HCT116 (cell line): ENCODE measurements at regions not wholly inside any gene's neighbourhood (a gene's known extent, or its start where the extent isn't known, plus 50 kb on each side); places are given as distances from the start of the nearest gene placed in this dataset.

Experiments used
- ATAC-seq: fragments of 200-7000 bp; cut with Tn5 transposase; 2 replicates; pipeline ENCODE4 v1.9.1; 2020; ENCODE audit warnings: mild to moderate bottlenecking, moderate library complexity
- BruUV-seq: library from RNA; stranded (reverse); fragments of 400-500 nt; replicated peaks from 2 replicates; lab custom pipeline; 2021; lab: Mats Ljungman, UMichigan
- CTCF ChIA-PET: fragments of 300-600 bp; sonication (Branson Sonifier 250); formaldehyde crosslinking; loops from one replicate; lab custom pipeline; 2021; ENCODE audit warnings: antibody characterized with exemption; lab: Charles Lee
- POLR2A ChIA-PET: fragments of 300-600, 350-600 bp; sonication (Branson Sonifier 250); formaldehyde crosslinking; loops from one replicate; lab custom pipeline; 2021; ENCODE audit warnings: antibody characterized with exemption; lab: Charles Lee
- RAD21 ChIA-PET, 2 experiments: fragments of 300-600 bp; sonication (Branson Sonifier 250); formaldehyde crosslinking; loops; one replicate each; lab custom pipeline; 2023; ENCODE audit warnings: low total read pairs in 2 of 2; ENCODE audit not compliant: uncharacterized antibody in 2 of 2, unreplicated experiment in 2 of 2, low non-redundant PET in 1 of 2; lab: Charles Lee
- DNase-seq: peaks from one replicate; pipeline ENCODE4 v3.0.0-alpha.2; 2010; ENCODE audit warnings: low read depth, low spot score
- H2AFZ ChIP-seq: fragments of 200-600 bp; shearing (Covaris generic), sonication (generic); 2 replicates; pipeline ENCODE4 v1.6.1; 2017; ENCODE audit warnings: low read depth, mixed run types, mixed read lengths, antibody characterized with exemption, low read length; ENCODE audit not compliant: poor library complexity, severe bottlenecking
- H3K27ac ChIP-seq: 2 replicates; pipeline ENCODE4 v1.5.1; 2012; ENCODE audit warnings: low read depth, low read length
- H3K27me3 ChIP-seq: fragments of 200-600 bp; sonication (generic); 2 replicates; pipeline ENCODE4 v1.6.1; 2016; ENCODE audit warnings: mixed run types, low read length, mixed read lengths; ENCODE audit not compliant: insufficient read depth
- H3K36me3 ChIP-seq, 2 experiments: fragments of 200-500 bp in 1 of 2; fragments of 200-600 bp in 1 of 2; sonication (Bioruptor generic) in 1 of 2; sonication (generic) in 1 of 2; 2 replicates each; pipeline versions ENCODE4 v1.5.1 to v1.6.1; 2014 to 2016; ENCODE audit warnings: low read length in 2 of 2, inconsistent platforms in 1 of 2, mixed read lengths in 1 of 2, mixed run types in 1 of 2; ENCODE audit not compliant: insufficient read depth in 2 of 2, control insufficient read depth in 1 of 2
- H3K4me1 ChIP-seq, 2 experiments: fragments of 200-600 bp in 1 of 2; sonication (generic) in 1 of 2; 2 replicates each; pipeline versions ENCODE4 v1.5.1 to v1.6.1; 2012 to 2017; ENCODE audit warnings: low read length in 2 of 2, inconsistent platforms in 1 of 2, mild to moderate bottlenecking in 1 of 2, mixed read lengths in 1 of 2, mixed run types in 1 of 2, moderate library complexity in 1 of 2; ENCODE audit not compliant: insufficient read depth in 2 of 2, control insufficient read depth in 1 of 2
- H3K4me2 ChIP-seq: fragments of 200-600 bp; sonication (generic); 2 replicates; pipeline ENCODE4 v1.6.1; 2017; ENCODE audit warnings: mixed run types, low read length, mixed read lengths
- H3K4me3 ChIP-seq, 2 experiments: fragments of 200-600 bp in 1 of 2; sonication (generic) in 1 of 2; replicated peaks in 1 of 2; 2 replicates each; pipeline ENCODE4 v1.5.1; 2011 to 2016; ENCODE audit warnings: low read length in 2 of 2, control low read depth in 1 of 2, low read depth in 1 of 2, mild to moderate bottlenecking in 1 of 2, mixed read lengths in 1 of 2, mixed run types in 1 of 2
- H3K79me2 ChIP-seq: fragments of 200-600 bp; sonication (generic); 2 replicates; pipeline ENCODE4 v1.6.1; 2017; ENCODE audit warnings: mild to moderate bottlenecking, mixed run types, low read length, moderate library complexity, mixed read lengths; ENCODE audit not compliant: insufficient read depth
- H3K9ac ChIP-seq: fragments of 200-600 bp; sonication (generic); 2 replicates; pipeline ENCODE4 v1.6.1; 2016; ENCODE audit warnings: low read length, mixed read lengths
- H3K9me2 ChIP-seq: fragments of 200-600 bp; sonication (generic), shearing (Covaris generic); 2 replicates; pipeline ENCODE4 v1.6.1; 2017; ENCODE audit warnings: mixed run types, mild to moderate bottlenecking, moderate library complexity; ENCODE audit not compliant: insufficient read depth
- H3K9me3 ChIP-seq, 2 experiments: fragments of 200-500 bp in 1 of 2; fragments of 200-600 bp in 1 of 2; sonication (Bioruptor generic) in 1 of 2; sonication (generic) in 1 of 2; 2 replicates each; pipeline ENCODE4 v1.6.1; 2014 to 2017; ENCODE audit warnings: low read length in 2 of 2, mixed read lengths in 2 of 2, inconsistent platforms in 1 of 2, low read depth in 1 of 2, mild to moderate bottlenecking in 1 of 2, mixed run types in 1 of 2, moderate library complexity in 1 of 2; ENCODE audit not compliant: control insufficient read depth in 1 of 2, insufficient read depth in 1 of 2
- H4K20me1 ChIP-seq: fragments of 200-600 bp; sonication (generic), shearing (Covaris generic); 2 replicates; pipeline ENCODE4 v1.6.1; 2017; ENCODE audit warnings: mixed run types, mild to moderate bottlenecking, moderate library complexity; ENCODE audit not compliant: insufficient read depth
- CBX3 ChIP-seq: IDR thresholded peaks from 2 replicates; pipeline ENCODE4 v1.6.1; 2012; ENCODE audit warnings: low read depth
- CEBPB ChIP-seq: IDR thresholded peaks from 2 replicates; pipeline ENCODE4 v1.6.1; 2012; ENCODE audit warnings: low read depth
- CTCF ChIP-seq, 3 experiments: fragments of 200-600 bp in 1 of 3; sonication (generic) in 1 of 3; IDR thresholded peaks in 2 of 3; conservative IDR thresholded peaks in 1 of 3; 2 replicates each; pipeline ENCODE4 v1.5.1; 2012 to 2017; ENCODE audit warnings: low read depth in 2 of 3, low read length in 2 of 3, antibody characterized with exemption in 1 of 3, borderline replicate concordance in 1 of 3, control low read depth in 1 of 3, mild to moderate bottlenecking in 1 of 3, mixed read lengths in 1 of 3, mixed run types in 1 of 3, moderate library complexity in 1 of 3; ENCODE audit not compliant: insufficient read depth in 1 of 3
- EGR1 ChIP-seq: IDR thresholded peaks from 2 replicates; pipeline ENCODE4 v1.6.1; 2012; ENCODE audit warnings: low read depth
- ELF1 ChIP-seq: IDR thresholded peaks from 2 replicates; pipeline ENCODE4 v1.6.1; 2012; ENCODE audit warnings: low read depth, borderline replicate concordance
- EZH2 ChIP-seq: fragments of 200-600 bp; sonication (generic); IDR thresholded peaks from 2 replicates; pipeline ENCODE4 v1.6.1; 2017; ENCODE audit warnings: antibody characterized with exemption, mixed run types
- EZH2phosphoT487 ChIP-seq: fragments of 200-600 bp; IDR thresholded peaks from 2 replicates; pipeline ENCODE4 v1.6.1; 2018; ENCODE audit warnings: antibody characterized with exemption, borderline replicate concordance
- FOSL1 ChIP-seq: IDR thresholded peaks from 2 replicates; pipeline ENCODE4 v1.6.1; 2012; ENCODE audit warnings: low read depth
- POLR2A ChIP-seq: IDR thresholded peaks from 2 replicates; pipeline ENCODE4 v1.7.0; 2011; ENCODE audit warnings: borderline replicate concordance; ENCODE audit not compliant: insufficient read depth, insufficient read length; ENCODE audit errors: extremely low read depth
- POLR2AphosphoS5 ChIP-seq: IDR thresholded peaks from 2 replicates; pipeline ENCODE4 v1.6.1; 2011; ENCODE audit warnings: mild to moderate bottlenecking, low read depth, low read length, moderate library complexity
- RAD21 ChIP-seq: IDR thresholded peaks from 2 replicates; pipeline ENCODE4 v1.6.1; 2012; ENCODE audit warnings: low read depth, mild to moderate bottlenecking
- SP1 ChIP-seq: IDR thresholded peaks from 2 replicates; pipeline ENCODE4 v1.6.1; 2012; ENCODE audit warnings: low read depth
- TCF7L2 ChIP-seq: IDR thresholded peaks from 2 replicates; pipeline ENCODE4 v1.7.0; 2011; ENCODE audit warnings: borderline replicate concordance, inconsistent platforms; ENCODE audit not compliant: insufficient read depth, insufficient read length; ENCODE audit errors: extremely low read depth
- YY1 ChIP-seq: IDR thresholded peaks from 2 replicates; pipeline ENCODE4 v1.6.1; 2011; ENCODE audit warnings: low read length, low read depth, moderate library complexity, mild to moderate bottlenecking; ENCODE audit not compliant: insufficient replicate concordance; ENCODE audit errors: extremely low read depth
- ZBTB33 ChIP-seq: IDR thresholded peaks from 2 replicates; pipeline ENCODE4 v1.6.1; 2011; ENCODE audit warnings: mild to moderate bottlenecking, low read length, moderate library complexity; ENCODE audit not compliant: insufficient replicate concordance; ENCODE audit errors: extremely low read depth
- ZFX ChIP-seq: fragments of 450-650 bp; IDR thresholded peaks from 2 replicates; pipeline ENCODE4 v1.6.1; 2017
- intact Hi-C: fragments of 100-400 bp; cut with micrococcal nuclease; formaldehyde crosslinking; loops from 2 replicates; pipeline ENCODE4 v1.10.0; 2022

GRCh38 chr5:10898514-10898913 is 137.5 kb upstream of the DAP start:
- H3K9ac ChIP-seq: no peak overlapping the region
- H3K79me2 ChIP-seq: no peaks in the 10 kb centered on the region
- no peak overlapping the region for H3K4me3 ChIP-seq
- CTCF ChIA-PET: no interaction called here
- H3K27me3 ChIP-seq: peaks cover 16% of the 10 kb centered on the region; the same call in 1 of the 2 replicates
- BruUV-seq: no TSS peak
- no peak overlapping the region for H2AFZ ChIP-seq
- POLR2A ChIA-PET: no interaction called here
- no peak for TF ChIP-seq YY1
- TF ChIP-seq EZH2phosphoT487: no peak
- TF ChIP-seq TCF7L2: no peak
- no peak for TF ChIP-seq CBX3
- TF ChIP-seq POLR2AphosphoS5: no peak
- TF ChIP-seq EGR1: no peak
- no peak for TF ChIP-seq CEBPB
- no peak for TF ChIP-seq ZFX
- no peak for TF ChIP-seq CTCF (IDR thresholded peaks at IDR 0.05 in 2 of 3, conservative IDR thresholded peaks at IDR 0.05 in 1 of 3; ENCODE audit: borderline replicate concordance in 1 of 3, insufficient read depth in 1 of 3, low read depth in 2 of 3, low read length in 2 of 3)
- TF ChIP-seq, all 23 proteins: peak for 0
- no peak overlapping the region for H3K27ac ChIP-seq
- H3K9me2 ChIP-seq: no peaks in the 10 kb centered on the region
- H3K36me3 ChIP-seq: no peaks in the 10 kb centered on the region
- no peaks in the 10 kb centered on the region for H4K20me1 ChIP-seq
- DNase-seq (no peak), ATAC-seq (no peak)
- RAD21 ChIA-PET: no interaction called here
- intact Hi-C loops: no loop called here
- H3K9me3 ChIP-seq: no peaks in the 10 kb centered on the region
- H3K4me1 ChIP-seq: no peaks in the 10 kb centered on the region; a peak in 1 of 4 replicates
- H3K4me2 ChIP-seq: no peak overlapping the region

- Histone ChIP-seq H3K36me3 (no peaks in the 10 kb centered on the region), H3K9ac (no peak overlapping the region), H3K27me3 (peaks cover 7% of the 10 kb centered on the region; the same call in 1 of the 2 replicates), H3K4me2 (no peak overlapping the region), H3K4me3 (no peak overlapping the region), H4K20me1 (no peaks in the 10 kb centered on the region), H2AFZ (no peak overlapping the region), H3K27ac (no peak overlapping the region), H3K79me2 (no peaks in the 10 kb centered on the region), H3K9me3 (no peaks in the 10 kb centered on the region), H3K9me2 (no peaks in the 10 kb centered on the region), H3K4me1 (no peaks in the 10 kb centered on the region)
- ChIA-PET CTCF (no interaction called here), POLR2A (no interaction called here), RAD21 (no interaction called here)
- BruUV-seq: no TSS peak
- DNase-seq: no peak
- ATAC-seq: no peak
- intact Hi-C loops: no loop called here
- TF ChIP-seq RAD21 (no peak), POLR2A (no peak), CTCF (IDR thresholded peaks at IDR 0.05 in 2 of 3, conservative IDR thresholded peaks at IDR 0.05 in 1 of 3; ENCODE audit: borderline replicate concordance in 1 of 3, insufficient read depth in 1 of 3, low read depth in 2 of 3, low read length in 2 of 3) (no peak), ELF1 (no peak), ZBTB33 (no peak), EZH2 (no peak), FOSL1 (no peak), SP1 (no peak)
These were observed 135.0 kb upstream of the DAP start for GRCh38 chr5:10896016-10896415.
